HEK293 (cell line): ENCODE measurements at regions not wholly inside any gene's neighbourhood (a gene's known extent, or its start where the extent isn't known, plus 50 kb on each side); places are given as distances from the start of the nearest gene placed in this dataset.
A peak's percentile ranks its signal among the peaks of the same experiment; 100 is the strongest.
"Not testable (repeated sequence)": the region's sequence is repeated elsewhere in the genome, so short reads cannot be mapped to it uniquely, and the experiment has no call there.

Source experiments
- CTCF ChIA-PET: fragments of 350-600 bp; formaldehyde crosslinking; extraction: SDS; loops from one replicate; lab custom pipeline; 2021; ENCODE audit warnings: antibody characterized with exemption; lab: Yijun Ruan, JAX
- POLR2A ChIA-PET: fragments of 300-600 bp; formaldehyde crosslinking; extraction: SDS; loops from one replicate; lab custom pipeline; 2020; ENCODE audit warnings: antibody characterized with exemption, inconsistent platforms; lab: Yijun Ruan, JAX
- H3K27ac ChIP-seq: fragments of 200-500 bp; sonication (Bioruptor generic); 2 replicates; pipeline ENCODE4 v1.5.1; 2014; ENCODE audit warnings: low read depth, low read length, control low read depth, inconsistent platforms; ENCODE audit errors: extremely low read depth
- H3K36me3 ChIP-seq, 2 experiments: fragments of 200-500 bp in 1 of 2; sonication (Bioruptor generic) in 1 of 2; 1 replicate in 1 of 2; 2 replicates in 1 of 2; pipeline ENCODE4 v1.5.1; 2014 to 2017; ENCODE audit warnings: inconsistent platforms in 2 of 2, low read length in 2 of 2; ENCODE audit not compliant: control insufficient read depth in 2 of 2, insufficient read depth in 1 of 2
- H3K4me1 ChIP-seq: fragments of 200-500 bp; sonication (Bioruptor generic); 2 replicates; pipeline ENCODE4 v1.5.1; 2014; ENCODE audit warnings: mild to moderate bottlenecking, low read length, inconsistent platforms; ENCODE audit not compliant: control insufficient read depth, insufficient read depth
- H3K4me3 ChIP-seq: 2 replicates; pipeline ENCODE4 v1.5.1; 2011; ENCODE audit warnings: low read depth, mild to moderate bottlenecking, control low read depth, low read length, moderate library complexity
- H3K9me3 ChIP-seq: fragments of 200-500 bp; sonication (Bioruptor generic); 2 replicates; pipeline ENCODE4 v1.5.1; 2014; ENCODE audit warnings: low read depth, low read length, inconsistent platforms; ENCODE audit not compliant: control insufficient read depth, insufficient read depth
- SCRT2 ChIP-seq: fragments of 450-650 bp; formaldehyde crosslinking; IDR thresholded peaks from 2 replicates; pipeline ENCODE4 v1.5.1; 2016; ENCODE audit warnings: missing biosample characterization, missing genetic modification characterization
- WT1 ChIP-seq: fragments of 450-650 bp; formaldehyde crosslinking; IDR thresholded peaks from 2 replicates; pipeline ENCODE4 v1.5.1; 2016; ENCODE audit warnings: missing biosample characterization, missing genetic modification characterization
- YY1 ChIP-seq: fragments of 450-650 bp; formaldehyde crosslinking; IDR thresholded peaks from 2 replicates; pipeline ENCODE4 v1.5.1; 2018; ENCODE audit warnings: missing biosample characterization, missing genetic modification characterization
- ZFP37 ChIP-seq: fragments of 450-650 bp; formaldehyde crosslinking; IDR thresholded peaks from 2 replicates; pipeline ENCODE4 v1.5.1; 2016; ENCODE audit warnings: missing biosample characterization, missing genetic modification characterization
- ZNF146 ChIP-seq: fragments of 450-650 bp; formaldehyde crosslinking; IDR thresholded peaks from 2 replicates; pipeline ENCODE4 v1.5.1; 2016; ENCODE audit warnings: missing biosample characterization, missing genetic modification characterization
- ZNF2 ChIP-seq: fragments of 450-650 bp; formaldehyde crosslinking; IDR thresholded peaks from 2 replicates; pipeline ENCODE4 v1.5.1; 2016; ENCODE audit warnings: missing biosample characterization, missing genetic modification characterization
- ZNF623 ChIP-seq: fragments of 450-650 bp; formaldehyde crosslinking; IDR thresholded peaks from 2 replicates; pipeline ENCODE4 v1.5.1; 2016; ENCODE audit warnings: missing biosample characterization, missing genetic modification characterization
- ZNF654 ChIP-seq: fragments of 450-650 bp; formaldehyde crosslinking; IDR thresholded peaks from 2 replicates; pipeline ENCODE4 v1.5.1; 2016; ENCODE audit warnings: low read depth, missing biosample characterization, missing genetic modification characterization
- ZXDB ChIP-seq: fragments of 450-650 bp; formaldehyde crosslinking; IDR thresholded peaks from 2 replicates; pipeline ENCODE4 v1.5.1; 2016; ENCODE audit warnings: missing biosample characterization, missing genetic modification characterization
- TF ChIP-seq, protein P1 (sequence below): fragments of 450-650 bp; formaldehyde crosslinking; IDR thresholded peaks from 2 replicates; pipeline ENCODE4 v1.5.1; 2016; ENCODE audit warnings: missing biosample characterization, missing genetic modification characterization
- TF ChIP-seq, protein P2 (sequence below): fragments of 450-650 bp; formaldehyde crosslinking; IDR thresholded peaks from 2 replicates; pipeline ENCODE4 v1.5.1; 2016; ENCODE audit warnings: missing biosample characterization, missing genetic modification characterization

DNA sequence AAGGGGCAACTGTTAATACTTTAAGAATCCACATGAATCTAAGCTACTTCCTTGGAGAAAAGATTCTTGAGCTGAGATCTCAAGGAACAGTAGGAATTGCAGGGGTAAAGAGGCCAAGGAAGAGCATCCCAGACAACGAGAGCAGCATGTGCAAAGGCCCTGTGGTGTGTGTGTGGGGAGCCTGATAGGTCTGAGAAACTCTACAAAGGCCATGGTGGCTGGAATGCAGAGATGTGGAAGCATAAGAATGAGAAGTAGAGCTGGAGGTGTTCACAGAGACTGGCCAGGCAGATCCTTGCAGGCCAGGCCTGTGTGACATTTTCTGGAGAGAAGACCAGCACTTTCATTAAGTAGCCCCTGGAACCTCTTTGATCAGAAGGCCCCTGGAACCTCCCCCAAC, 105.8 kb upstream of the GRK3 start:
- H3K36me3 ChIP-seq: peaks cover 25 to 87% of the 10 kb centered on the region in 2 experiments
- H3K4me1 ChIP-seq, H3K9me3 ChIP-seq, H3K27ac ChIP-seq, H3K4me3 ChIP-seq, POLR2A ChIA-PET: not testable (repeated sequence)
- CTCF ChIA-PET: interaction anchor here (1.8 kb wide), 1 partner anchor 314 kb away, joined by 9 read pairs; no protein-coding TSS in a partner anchor
- TF ChIP-seq ZNF623 (tag by site-specific recombination): peak; percentile 94

DNA sequence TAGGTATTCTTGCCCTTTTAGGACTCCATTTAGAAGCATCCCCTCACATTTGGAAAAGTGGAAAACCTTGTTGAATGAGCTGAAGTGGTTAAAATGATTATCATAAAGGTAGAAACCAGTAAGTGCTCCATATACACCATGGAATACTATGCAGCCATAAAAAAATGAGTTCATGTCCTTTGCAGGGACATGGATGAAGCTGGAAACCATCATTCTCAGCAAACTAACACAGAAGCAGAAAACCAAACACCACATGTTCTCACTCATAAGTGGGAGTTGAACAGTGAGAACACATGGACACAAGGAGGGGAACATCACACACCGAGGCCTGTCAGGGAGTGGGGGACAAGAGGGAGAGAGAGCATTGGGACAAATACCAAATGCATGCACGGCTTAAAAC, 103.8 kb upstream of the GRK3 start:
- CTCF ChIA-PET: interaction anchor here (1.3 to 3.1 kb wide), 3 partner anchors 16 to 318 kb away, joined by 3 to 56 read pairs (median 5); no protein-coding TSS in a partner anchor
- POLR2A ChIA-PET, H3K9me3 ChIP-seq, H3K4me3 ChIP-seq, H3K4me1 ChIP-seq, H3K27ac ChIP-seq: not testable (repeated sequence)
- peaks cover 21 to 72% of the 10 kb centered on the region in 2 experiments for H3K36me3 ChIP-seq
- TF ChIP-seq ZNF146 (tag by site-specific recombination): peak; percentile 94

DNA sequence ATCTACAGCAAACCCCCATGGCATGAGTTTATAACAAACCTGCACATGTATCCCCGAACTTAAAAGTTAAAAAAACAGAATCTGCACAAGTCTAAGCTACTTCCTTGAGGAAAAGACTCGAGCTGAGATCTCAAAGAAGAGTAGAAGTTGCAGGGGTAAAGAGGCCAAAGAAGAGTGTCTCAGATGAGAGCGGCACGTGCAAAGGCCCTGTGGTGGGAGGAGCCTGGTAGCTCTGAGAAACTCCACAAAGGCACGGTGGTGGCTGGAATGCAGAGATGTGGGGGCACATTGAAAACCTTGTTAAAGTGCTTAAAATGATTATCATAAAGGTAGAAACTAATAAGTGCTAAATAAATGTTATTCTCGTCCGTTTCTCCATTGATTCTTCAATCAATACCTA, 103.2 kb upstream of the GRK3 start:
- H3K27ac ChIP-seq: no peak overlapping the region
- H3K9me3 ChIP-seq: no peaks in the 10 kb centered on the region
- H3K4me3 ChIP-seq: no peak overlapping the region
- H3K4me1 ChIP-seq: no peaks in the 10 kb centered on the region
- POLR2A ChIA-PET: no interaction called here
- TF ChIP-seq ZNF623 (tag by site-specific recombination) (peak; percentile 97), YY1 (no peak)
- TF ChIP-seq, all 188 proteins: peak for 1
- peaks cover 25 to 74% of the 10 kb centered on the region in 2 experiments for H3K36me3 ChIP-seq
- CTCF ChIA-PET: interaction anchor here (0.7 to 3.1 kb wide), 11 partner anchors 16 to 317 kb away, joined by 3 to 56 read pairs (median 5); no protein-coding TSS in a partner anchor

DNA sequence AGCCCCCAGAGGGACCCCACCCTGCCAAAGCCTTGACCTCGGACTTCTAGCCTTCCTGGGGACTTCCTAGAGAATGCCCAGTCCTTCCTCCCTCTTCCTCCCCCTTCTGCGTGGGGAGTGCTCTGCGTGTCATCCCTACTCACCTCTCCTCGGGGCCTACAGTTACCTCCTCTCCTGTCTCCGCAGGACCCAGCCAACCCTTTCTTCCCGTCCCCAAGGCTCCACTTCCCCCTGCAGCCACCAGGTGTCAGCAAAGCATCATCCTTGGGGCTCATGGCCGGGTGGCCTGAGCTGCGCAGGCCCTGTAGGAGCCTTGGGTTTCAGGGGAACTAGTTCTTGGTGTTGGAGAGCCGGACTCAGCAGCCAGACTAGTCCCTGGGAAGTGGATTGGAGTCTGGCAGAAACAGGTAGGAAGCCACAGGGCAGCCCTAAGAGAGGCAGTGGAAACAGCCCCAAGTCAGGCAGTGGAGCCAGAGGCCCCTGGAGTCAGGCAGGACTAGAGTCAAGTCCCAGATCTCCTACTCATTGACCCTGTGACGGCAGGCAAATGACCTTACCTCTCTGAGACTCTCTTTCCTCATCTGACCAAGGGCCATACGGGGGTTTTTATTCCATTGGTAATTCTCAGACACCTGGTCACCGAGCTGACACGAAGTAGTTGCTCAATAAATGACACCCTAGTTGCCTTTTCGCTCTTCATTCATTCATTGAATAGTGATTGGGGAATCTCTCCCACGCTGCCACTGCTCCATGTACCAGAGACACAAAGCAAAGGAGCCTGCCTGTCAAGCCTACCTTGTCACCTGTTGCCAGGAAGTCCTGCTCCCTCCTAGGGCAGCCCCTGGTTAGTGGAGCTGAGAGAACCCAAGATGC, 101.8 kb upstream of the GRK3 start:
- not testable (repeated sequence) for H3K4me3 ChIP-seq, H3K9me3 ChIP-seq, H3K4me1 ChIP-seq, H3K27ac ChIP-seq
- ChIA-PET CTCF (interaction anchor here (0.5 to 3.1 kb wide), 33 partner anchors 10 to 894 kb away, joined by 3 to 56 read pairs (median 4); no protein-coding TSS in a partner anchor), POLR2A (interaction anchor here (0.5 to 0.6 kb wide), 2 partner anchors 13 to 42 kb away, joined by 3 to 4 read pairs; no protein-coding TSS in a partner anchor)
- H3K36me3 ChIP-seq: peaks cover 25 to 68% of the 10 kb centered on the region in 2 experiments
- TF ChIP-seq, protein P1, sequence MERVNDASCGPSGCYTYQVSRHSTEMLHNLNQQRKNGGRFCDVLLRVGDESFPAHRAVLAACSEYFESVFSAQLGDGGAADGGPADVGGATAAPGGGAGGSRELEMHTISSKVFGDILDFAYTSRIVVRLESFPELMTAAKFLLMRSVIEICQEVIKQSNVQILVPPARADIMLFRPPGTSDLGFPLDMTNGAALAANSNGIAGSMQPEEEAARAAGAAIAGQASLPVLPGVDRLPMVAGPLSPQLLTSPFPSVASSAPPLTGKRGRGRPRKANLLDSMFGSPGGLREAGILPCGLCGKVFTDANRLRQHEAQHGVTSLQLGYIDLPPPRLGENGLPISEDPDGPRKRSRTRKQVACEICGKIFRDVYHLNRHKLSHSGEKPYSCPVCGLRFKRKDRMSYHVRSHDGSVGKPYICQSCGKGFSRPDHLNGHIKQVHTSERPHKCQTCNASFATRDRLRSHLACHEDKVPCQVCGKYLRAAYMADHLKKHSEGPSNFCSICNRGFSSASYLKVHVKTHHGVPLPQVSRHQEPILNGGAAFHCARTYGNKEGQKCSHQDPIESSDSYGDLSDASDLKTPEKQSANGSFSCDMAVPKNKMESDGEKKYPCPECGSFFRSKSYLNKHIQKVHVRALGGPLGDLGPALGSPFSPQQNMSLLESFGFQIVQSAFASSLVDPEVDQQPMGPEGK (tag by site-specific recombination): peak; percentile 45; the same call in 1 of the 2 replicates
- 0 out of 2 replicates have a peak, but pooled peaks have one; percentile 26 for TF ChIP-seq ZXDB (tag by site-specific recombination)
- TF ChIP-seq ZNF654 (tag by site-specific recombination): peak; percentile 88
- TF ChIP-seq ZNF2 (tag by site-specific recombination): peak; percentile 98
- TF ChIP-seq, protein P2, sequence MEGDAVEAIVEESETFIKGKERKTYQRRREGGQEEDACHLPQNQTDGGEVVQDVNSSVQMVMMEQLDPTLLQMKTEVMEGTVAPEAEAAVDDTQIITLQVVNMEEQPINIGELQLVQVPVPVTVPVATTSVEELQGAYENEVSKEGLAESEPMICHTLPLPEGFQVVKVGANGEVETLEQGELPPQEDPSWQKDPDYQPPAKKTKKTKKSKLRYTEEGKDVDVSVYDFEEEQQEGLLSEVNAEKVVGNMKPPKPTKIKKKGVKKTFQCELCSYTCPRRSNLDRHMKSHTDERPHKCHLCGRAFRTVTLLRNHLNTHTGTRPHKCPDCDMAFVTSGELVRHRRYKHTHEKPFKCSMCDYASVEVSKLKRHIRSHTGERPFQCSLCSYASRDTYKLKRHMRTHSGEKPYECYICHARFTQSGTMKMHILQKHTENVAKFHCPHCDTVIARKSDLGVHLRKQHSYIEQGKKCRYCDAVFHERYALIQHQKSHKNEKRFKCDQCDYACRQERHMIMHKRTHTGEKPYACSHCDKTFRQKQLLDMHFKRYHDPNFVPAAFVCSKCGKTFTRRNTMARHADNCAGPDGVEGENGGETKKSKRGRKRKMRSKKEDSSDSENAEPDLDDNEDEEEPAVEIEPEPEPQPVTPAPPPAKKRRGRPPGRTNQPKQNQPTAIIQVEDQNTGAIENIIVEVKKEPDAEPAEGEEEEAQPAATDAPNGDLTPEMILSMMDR: peak; percentile 98
- TF ChIP-seq ZFP37 (tag by site-specific recombination): peak; percentile 51; the same call in 1 of the 2 replicates
- peak; percentile 63; the same call in 1 of the 2 replicates for TF ChIP-seq WT1 (tag by site-specific recombination)
- TF ChIP-seq SCRT2 (tag by site-specific recombination): 0 out of 2 replicates have a peak, but pooled peaks have one; percentile 15

DNA sequence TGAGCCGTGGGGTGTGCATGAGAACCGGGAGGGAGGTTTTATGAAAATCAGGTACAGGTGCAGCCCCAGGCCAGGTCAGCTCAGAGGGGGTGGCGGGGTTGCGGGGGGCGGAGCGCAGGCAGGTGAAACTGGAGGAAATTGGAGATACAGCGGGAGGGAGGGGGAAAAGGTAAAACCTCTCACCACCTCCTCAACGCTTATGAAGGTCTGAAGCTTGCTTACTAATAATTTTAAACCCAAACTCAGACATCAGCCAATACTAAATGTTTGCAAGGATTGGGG, 101.2 kb upstream of the GRK3 start:
- CTCF ChIA-PET: interaction anchor here (0.6 to 3.1 kb wide), 9 partner anchors 9 to 309 kb away, joined by 3 to 56 read pairs (median 3); no protein-coding TSS in a partner anchor
- H3K4me3 ChIP-seq, H3K9me3 ChIP-seq, H3K27ac ChIP-seq, H3K4me1 ChIP-seq, POLR2A ChIA-PET: not testable (repeated sequence)
- H3K36me3 ChIP-seq: peaks cover 25 to 65% of the 10 kb centered on the region in 2 experiments

DNA sequence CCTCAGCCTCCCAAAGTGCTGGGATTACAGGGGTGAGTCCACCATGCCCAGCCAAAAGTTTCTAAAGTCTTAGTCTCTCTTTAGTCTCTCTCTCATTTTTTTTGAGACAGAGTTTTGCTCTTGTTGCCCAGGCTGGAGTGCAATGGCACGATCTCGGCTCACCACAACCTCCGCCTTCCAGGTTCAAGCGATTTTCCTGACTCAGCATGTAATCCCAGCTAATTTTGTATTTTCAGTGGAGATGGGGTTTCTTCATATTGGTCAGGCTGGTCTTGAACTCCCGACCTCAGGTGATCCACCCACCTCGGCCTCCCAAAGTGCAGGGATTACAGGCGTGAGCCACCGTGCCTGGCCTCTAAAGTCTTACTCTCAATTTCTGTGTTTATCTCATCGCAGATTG, 100.1 kb upstream of the GRK3 start:
- H3K4me1 ChIP-seq, H3K9me3 ChIP-seq, POLR2A ChIA-PET: not testable (repeated sequence)

More for the DNA sequence above, 100.1 kb upstream of the GRK3 start:
- H3K27ac ChIP-seq, H3K4me3 ChIP-seq, CTCF ChIA-PET: not testable (repeated sequence)
- H3K36me3 ChIP-seq: peaks cover 25 to 55% of the 10 kb centered on the region in 2 experiments
